Ishikawa (cell line): ENCODE measurements at regions not wholly inside any gene's neighbourhood (a gene's known extent, or its start where the extent isn't known, plus 50 kb on each side); places are given as distances from the start of the nearest gene placed in this dataset.

Experiments used
- CEBPB ChIP-seq: IDR thresholded peaks from 2 replicates; pipeline ENCODE4 v1.6.1; 2012
- TAF1 ChIP-seq: IDR thresholded peaks from 2 replicates; pipeline ENCODE4 v1.6.1; 2012; ENCODE audit warnings: low read depth, mild to moderate bottlenecking
- ZBTB7A ChIP-seq: IDR thresholded peaks from 2 replicates; pipeline ENCODE4 v1.6.1; 2012; ENCODE audit warnings: low read depth
- TF ChIP-seq, protein P1 (sequence below): IDR thresholded peaks from 2 replicates; pipeline ENCODE4 v1.6.1; 2012; ENCODE audit warnings: low read depth, mild to moderate bottlenecking

DNA sequence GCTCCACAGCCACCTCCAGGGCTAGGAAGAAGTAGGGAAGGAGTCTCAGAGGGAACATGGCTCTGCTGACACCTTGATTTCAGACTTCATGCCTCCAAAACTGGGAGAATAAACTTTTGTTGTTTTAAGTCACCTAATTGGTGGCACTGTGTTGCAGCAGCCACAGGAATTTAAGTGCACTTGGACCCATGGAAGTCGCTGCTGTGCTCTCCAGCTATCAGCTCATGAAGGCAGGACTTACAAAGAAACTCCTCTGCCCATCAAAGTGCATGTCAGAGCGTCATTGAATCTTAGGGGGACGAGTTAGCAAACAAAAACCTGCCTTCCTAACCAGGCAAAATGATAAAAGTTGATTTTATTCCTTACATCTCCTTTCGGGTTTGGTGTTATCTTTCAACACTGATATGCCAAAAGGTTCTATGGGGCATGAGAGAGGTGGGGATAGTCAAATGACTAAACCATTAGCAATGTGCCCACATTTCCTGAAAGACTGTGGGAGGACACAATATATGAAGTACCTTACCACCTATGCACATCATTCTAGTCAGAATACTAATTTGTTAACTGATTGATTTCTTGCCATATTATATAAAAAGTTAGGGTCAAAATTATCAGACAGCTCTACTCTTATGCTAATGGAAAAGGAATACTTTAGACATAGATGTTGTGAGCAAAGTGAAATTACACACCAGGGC is 235.8 kb upstream of the TNP1 start:
- no peak for TF ChIP-seq CEBPB
- TF ChIP-seq, protein P1, sequence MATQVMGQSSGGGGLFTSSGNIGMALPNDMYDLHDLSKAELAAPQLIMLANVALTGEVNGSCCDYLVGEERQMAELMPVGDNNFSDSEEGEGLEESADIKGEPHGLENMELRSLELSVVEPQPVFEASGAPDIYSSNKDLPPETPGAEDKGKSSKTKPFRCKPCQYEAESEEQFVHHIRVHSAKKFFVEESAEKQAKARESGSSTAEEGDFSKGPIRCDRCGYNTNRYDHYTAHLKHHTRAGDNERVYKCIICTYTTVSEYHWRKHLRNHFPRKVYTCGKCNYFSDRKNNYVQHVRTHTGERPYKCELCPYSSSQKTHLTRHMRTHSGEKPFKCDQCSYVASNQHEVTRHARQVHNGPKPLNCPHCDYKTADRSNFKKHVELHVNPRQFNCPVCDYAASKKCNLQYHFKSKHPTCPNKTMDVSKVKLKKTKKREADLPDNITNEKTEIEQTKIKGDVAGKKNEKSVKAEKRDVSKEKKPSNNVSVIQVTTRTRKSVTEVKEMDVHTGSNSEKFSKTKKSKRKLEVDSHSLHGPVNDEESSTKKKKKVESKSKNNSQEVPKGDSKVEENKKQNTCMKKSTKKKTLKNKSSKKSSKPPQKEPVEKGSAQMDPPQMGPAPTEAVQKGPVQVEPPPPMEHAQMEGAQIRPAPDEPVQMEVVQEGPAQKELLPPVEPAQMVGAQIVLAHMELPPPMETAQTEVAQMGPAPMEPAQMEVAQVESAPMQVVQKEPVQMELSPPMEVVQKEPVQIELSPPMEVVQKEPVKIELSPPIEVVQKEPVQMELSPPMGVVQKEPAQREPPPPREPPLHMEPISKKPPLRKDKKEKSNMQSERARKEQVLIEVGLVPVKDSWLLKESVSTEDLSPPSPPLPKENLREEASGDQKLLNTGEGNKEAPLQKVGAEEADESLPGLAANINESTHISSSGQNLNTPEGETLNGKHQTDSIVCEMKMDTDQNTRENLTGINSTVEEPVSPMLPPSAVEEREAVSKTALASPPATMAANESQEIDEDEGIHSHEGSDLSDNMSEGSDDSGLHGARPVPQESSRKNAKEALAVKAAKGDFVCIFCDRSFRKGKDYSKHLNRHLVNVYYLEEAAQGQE, result no peak
- no peak for TF ChIP-seq TAF1
- TF ChIP-seq ZBTB7A, result no peak
